ENCODE measurements at regions not wholly inside any gene's neighbourhood (a gene's known extent, or its start where the extent isn't known, plus 50 kb on each side); places are given as distances from the start of the nearest gene placed in this dataset.
"Not testable (repeated sequence)": the region's sequence is repeated elsewhere in the genome, so short reads cannot be mapped to it uniquely, and the experiment has no call there.

DNA sequence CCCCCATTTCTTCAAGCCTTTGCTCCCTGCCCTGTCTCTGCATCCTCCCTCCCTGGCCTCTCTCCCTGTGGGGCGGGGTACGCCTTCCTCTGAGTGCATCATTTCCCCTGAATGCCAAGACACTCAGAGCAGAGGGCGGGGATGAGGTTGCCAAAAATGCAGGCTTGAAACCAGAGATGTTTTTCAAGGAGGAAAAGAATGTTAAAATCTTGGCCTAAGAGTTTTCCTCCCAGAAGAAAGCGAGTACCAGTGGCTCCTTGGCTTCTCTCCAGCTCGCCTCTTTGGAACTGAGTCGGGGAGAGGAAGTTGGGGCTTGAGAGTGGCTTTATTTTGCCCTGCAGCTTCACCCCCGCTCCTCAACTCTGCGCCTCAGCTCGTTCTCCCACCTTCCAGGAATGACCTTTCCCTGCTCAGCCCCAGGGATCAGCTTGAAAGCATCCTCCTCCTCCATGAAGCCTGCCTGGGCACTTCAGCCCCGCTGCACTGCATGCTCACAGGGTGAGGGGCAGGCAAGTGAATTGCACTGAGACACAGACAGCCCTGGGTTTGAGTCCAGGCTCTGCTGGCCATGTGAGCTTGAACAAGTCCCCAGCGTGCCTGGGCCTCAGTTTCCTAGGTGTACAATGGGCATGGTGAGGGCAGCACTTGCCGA lies 57.5 kb upstream of the SORCS2 start:
- H3K9me3 ChIP-seq (ENCODE audit: control insufficient read depth, insufficient read depth, low read length) = peaks cover 18% of the 10 kb centered on the region
- TF ChIP-seq, protein P1, sequence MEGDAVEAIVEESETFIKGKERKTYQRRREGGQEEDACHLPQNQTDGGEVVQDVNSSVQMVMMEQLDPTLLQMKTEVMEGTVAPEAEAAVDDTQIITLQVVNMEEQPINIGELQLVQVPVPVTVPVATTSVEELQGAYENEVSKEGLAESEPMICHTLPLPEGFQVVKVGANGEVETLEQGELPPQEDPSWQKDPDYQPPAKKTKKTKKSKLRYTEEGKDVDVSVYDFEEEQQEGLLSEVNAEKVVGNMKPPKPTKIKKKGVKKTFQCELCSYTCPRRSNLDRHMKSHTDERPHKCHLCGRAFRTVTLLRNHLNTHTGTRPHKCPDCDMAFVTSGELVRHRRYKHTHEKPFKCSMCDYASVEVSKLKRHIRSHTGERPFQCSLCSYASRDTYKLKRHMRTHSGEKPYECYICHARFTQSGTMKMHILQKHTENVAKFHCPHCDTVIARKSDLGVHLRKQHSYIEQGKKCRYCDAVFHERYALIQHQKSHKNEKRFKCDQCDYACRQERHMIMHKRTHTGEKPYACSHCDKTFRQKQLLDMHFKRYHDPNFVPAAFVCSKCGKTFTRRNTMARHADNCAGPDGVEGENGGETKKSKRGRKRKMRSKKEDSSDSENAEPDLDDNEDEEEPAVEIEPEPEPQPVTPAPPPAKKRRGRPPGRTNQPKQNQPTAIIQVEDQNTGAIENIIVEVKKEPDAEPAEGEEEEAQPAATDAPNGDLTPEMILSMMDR (IDR thresholded peaks at IDR 0.05; ENCODE audit: low read depth, low read length) = no peak
- H3K27ac ChIP-seq (ENCODE audit: low read depth, low read length) = peak overlapping the region; percentile 58
- CTCF ChIA-PET = interaction anchor here (0.5 to 1.1 kb wide), 2 partner anchors 33 to 276 kb away, joined by 4 to 6 read pairs; no protein-coding TSS in a partner anchor
- H3K4me3 ChIP-seq (ENCODE audit: low read depth, low read length) = no peak overlapping the region
- peak; percentile 68 for DNase-seq (ENCODE audit: low read depth, low spot score)
- H3K27me3 ChIP-seq (ENCODE audit: control insufficient read depth, insufficient read depth, low read length) = peaks cover 32% of the 10 kb centered on the region
- POLR2A ChIA-PET = interaction anchor here (0.9 to 1.1 kb wide), 2 partner anchors 59 to 67 kb away, joined by 3 read pairs; partner anchors contain the start of gene GRPEL1

DNA sequence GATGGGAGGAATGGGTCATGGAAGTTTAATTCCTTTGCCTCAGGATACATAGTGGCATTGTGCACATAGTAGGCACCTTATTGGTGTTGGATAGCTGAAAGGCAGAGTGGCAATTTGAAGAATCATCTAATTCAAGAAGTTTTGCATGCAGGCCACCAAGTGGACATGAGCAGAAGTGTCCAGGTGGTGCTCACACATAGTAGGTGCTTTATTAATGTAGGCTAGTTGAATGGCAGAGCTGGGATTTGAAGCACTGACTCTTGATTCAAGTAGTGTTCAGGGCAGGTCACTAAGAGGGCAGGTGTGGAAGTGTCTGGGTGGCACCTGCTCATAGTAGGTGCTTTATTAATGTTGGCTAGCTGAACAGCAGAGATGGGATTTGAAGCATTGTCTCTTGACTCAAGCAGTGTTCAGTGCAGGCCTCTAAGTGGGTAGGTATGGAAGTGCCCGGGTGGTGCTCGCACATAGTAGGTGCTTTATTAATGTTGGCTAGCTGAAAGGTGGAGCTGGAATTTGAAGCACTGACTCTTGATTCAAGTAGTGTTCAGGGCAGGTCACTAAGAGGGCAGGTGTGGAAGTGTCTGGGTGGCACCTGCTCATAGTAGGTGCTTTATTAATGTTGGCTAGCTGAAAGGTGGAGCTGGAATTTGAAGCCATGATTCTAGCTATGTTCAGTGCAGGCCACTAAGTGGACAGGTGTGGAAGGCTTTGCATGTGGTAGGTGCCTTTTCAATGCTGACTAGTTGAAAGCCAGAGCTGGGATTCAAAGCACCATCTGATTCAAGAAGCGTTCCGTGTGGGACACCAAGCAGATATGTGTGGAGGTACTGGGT lies 58.3 kb upstream of the SORCS2 start:
- CTCF ChIA-PET = interaction anchor here (0.5 to 2.2 kb wide), 4 partner anchors 32 to 275 kb away, joined by 3 to 8 read pairs (median 5); a partner anchor contains a TSS
- H3K27ac ChIP-seq (ENCODE audit: low read depth, low read length) = peak overlapping the region; percentile 58
- DNase-seq (ENCODE audit: low read depth, low spot score) = not testable (repeated sequence)

DNA sequence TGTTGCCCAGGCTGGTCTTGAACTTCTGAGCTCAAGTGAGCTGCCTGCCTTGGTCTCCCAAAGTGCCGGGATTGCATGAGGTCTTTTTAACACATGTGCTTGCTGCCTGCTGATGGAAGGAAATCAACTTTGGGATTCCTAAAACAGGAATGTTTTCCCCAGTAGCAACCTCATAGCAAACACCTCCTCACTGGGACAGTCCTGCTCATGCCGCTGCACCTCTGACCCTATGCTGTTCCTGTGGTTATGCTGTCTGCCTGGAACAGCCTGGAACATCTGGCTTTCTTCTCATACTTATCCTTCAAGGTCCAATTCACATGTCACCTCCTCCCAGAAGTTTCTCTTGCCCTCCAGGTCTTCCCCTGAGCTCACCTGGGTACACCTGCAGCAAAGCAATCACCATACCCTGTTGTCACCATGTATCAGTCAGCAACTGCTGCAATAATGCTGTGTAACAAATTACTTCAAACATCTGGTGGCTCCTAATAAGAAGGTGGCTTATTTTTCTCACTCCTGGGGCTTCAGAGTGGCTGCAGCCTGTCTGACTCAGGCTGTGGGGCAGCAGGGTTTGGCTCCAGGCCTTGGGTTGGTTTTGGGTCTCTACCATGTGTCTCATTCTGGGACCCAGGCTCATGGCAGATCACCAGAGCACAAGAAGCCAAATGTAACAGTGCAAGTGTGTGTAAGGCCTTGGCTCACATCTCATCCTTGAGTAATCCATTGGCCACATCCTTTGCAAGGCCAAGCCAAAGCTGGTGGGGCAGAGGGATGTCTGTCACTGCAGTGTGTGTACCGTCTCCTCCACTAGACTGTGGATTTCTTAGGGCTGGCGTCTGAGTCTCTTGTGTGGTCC lies 59.4 kb upstream of the SORCS2 start:
- H3K27ac ChIP-seq (ENCODE audit: low read depth, low read length) = no peak overlapping the region
- H3K9me3 ChIP-seq (ENCODE audit: control insufficient read depth, insufficient read depth, low read length) = peaks cover 18% of the 10 kb centered on the region
- POLR2A ChIA-PET = no interaction called here
- TF ChIP-seq, protein P1 (IDR thresholded peaks at IDR 0.05; ENCODE audit: low read depth, low read length) = no peak
- no peak for DNase-seq (ENCODE audit: low read depth, low spot score)
- CTCF ChIA-PET = interaction anchor here (0.6 to 2.2 kb wide), 2 partner anchors 31 to 90 kb away, joined by 3 to 8 read pairs; a partner anchor contains a TSS
- H3K4me3 ChIP-seq (ENCODE audit: low read depth, low read length) = no peak overlapping the region
- H3K27me3 ChIP-seq (ENCODE audit: control insufficient read depth, insufficient read depth, low read length) = peaks cover 21% of the 10 kb centered on the region

More for the DNA sequence above, 58.3 kb upstream of the SORCS2 start:
- peaks cover 30% of the 10 kb centered on the region for H3K27me3 ChIP-seq (ENCODE audit: control insufficient read depth, insufficient read depth, low read length)
- not testable (repeated sequence) for H3K4me3 ChIP-seq (ENCODE audit: low read depth, low read length)
- POLR2A ChIA-PET = interaction anchor here (0.9 kb wide), 1 partner anchor 66 kb away, joined by 3 read pairs; the partner anchor contains the start of gene GRPEL1
- peaks cover 18% of the 10 kb centered on the region for H3K9me3 ChIP-seq (ENCODE audit: control insufficient read depth, insufficient read depth, low read length)

DNA sequence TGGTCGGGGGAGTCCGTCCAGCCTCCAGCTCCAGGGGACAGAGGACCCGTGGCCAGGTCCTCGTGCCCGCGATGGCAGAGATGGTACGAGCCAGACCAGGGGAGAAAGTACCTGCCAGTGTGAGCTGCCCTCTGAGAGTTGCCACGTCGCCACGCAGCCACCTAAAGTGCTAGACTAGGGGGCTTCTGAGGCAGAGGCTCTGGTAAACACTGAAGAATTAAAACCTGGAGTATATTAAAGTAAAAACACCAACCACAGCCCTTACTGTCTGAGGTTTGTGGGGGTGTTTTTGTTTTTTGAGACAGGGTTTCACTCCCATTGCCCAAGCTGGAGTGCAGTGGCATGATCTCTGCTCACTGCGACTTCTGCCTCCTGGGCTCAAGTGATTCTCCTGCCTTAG lies 60.1 kb upstream of the SORCS2 start:
- Histone ChIP-seq H3K27ac (ENCODE audit: low read depth, low read length) (no peak overlapping the region), H3K4me3 (ENCODE audit: low read depth, low read length) (no peak overlapping the region), H3K9me3 (ENCODE audit: control insufficient read depth, insufficient read depth, low read length) (peaks cover 18% of the 10 kb centered on the region), H3K27me3 (ENCODE audit: control insufficient read depth, insufficient read depth, low read length) (peaks cover 18% of the 10 kb centered on the region)
- ChIA-PET POLR2A (no interaction called here), CTCF (interaction anchor here (2.2 kb wide), 1 partner anchor 30 kb away, joined by 8 read pairs; no protein-coding TSS in a partner anchor)
- TF ChIP-seq, protein P1 (IDR thresholded peaks at IDR 0.05; ENCODE audit: low read depth, low read length) = no peak
- DNase-seq (ENCODE audit: low read depth, low spot score) = no peak

DNA sequence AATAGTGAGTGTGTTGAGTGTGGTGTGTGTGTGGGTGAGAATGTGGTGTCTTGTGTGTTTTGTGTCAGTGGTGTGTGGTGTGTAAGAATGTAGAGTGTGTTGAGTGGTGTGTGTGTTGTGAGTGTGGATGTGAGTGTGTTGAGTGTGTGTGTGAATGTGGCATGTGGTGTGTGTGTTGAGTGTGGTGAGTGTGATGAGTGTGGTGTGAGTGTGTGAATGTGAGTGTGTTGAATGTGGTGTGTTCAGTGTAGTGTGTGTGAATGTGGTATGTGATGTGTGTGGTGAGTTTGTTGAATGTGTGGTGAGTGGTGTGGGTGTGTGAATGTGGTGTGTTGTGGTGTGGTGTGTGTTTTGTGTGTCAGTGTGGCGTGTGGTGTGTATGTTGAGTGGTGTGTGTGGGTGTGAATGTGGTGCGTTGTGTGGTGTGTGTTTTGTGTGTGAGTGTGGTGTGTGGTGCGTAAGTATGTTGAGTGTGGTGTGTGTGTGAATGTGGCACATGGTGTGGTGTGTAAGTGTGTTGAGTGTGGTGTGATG lies 60.8 kb upstream of the SORCS2 start:
- peaks cover 18% of the 10 kb centered on the region for H3K9me3 ChIP-seq (ENCODE audit: control insufficient read depth, insufficient read depth, low read length)
- no peak for DNase-seq (ENCODE audit: low read depth, low spot score)
- H3K27ac ChIP-seq (ENCODE audit: low read depth, low read length) = no peak overlapping the region
- H3K4me3 ChIP-seq (ENCODE audit: low read depth, low read length) = no peak overlapping the region
- TF ChIP-seq, protein P1 (IDR thresholded peaks at IDR 0.05; ENCODE audit: low read depth, low read length) = no peak
- peaks cover 18% of the 10 kb centered on the region for H3K27me3 ChIP-seq (ENCODE audit: control insufficient read depth, insufficient read depth, low read length)
- POLR2A ChIA-PET = no interaction called here
- CTCF ChIA-PET = no interaction called here
